GM19455 (cell line): ENCODE measurements at regions not wholly inside any gene's neighbourhood (a gene's known extent, or its start where the extent isn't known, plus 50 kb on each side); places are given as distances from the start of the nearest gene placed in this dataset.
"Not testable (repeated sequence)": the region's sequence is repeated elsewhere in the genome, so short reads cannot be mapped to it uniquely, and the experiment has no call there.

ENCODE experiments used
- ATAC-seq: cut with Tn5 transposase; IDR thresholded peaks from one replicate; pipeline ENCODE4 v1.9.1; 2021; ENCODE audit not compliant: unreplicated experiment

DNA sequence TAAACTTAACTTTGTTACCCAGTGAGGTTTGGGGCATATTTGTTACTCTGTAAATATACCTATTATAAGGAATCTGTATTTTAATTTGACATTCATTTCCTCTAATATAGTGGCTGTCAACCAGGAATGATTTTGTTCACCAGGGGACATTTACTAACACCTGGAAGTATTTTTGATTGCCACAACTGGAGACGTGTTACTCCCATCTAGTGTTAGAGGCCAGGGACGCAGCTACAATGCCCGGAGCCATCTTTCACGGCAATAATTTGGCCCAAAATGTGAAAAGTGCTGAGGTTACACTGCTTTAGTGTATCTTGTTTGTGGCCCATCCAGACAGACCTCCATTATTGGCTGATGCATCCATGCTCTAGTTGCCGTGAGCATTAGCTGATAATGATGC, 881.3 kb upstream of the ATXN7L3B start:
- ATAC-seq, result no peak

DNA sequence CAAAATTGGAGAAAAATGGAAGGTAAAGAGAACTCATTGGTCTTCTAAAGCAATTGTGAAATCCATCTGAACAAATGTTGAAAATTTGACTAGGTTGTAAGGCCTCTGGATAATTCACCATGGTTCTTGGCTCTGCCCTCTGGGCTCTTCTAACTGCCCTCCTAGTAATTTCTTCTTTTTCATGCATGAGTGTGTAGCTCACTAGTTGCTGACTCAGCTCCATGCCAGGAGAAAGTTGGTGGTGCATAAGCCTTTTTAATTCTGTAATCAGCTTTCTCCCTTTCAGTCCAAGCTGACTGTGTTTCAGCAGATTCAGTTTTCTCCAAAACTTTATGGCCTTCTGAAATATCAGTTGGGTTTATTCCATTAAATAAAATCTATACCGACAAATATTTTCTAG, 877.8 kb upstream of the ATXN7L3B start:
- ATAC-seq, result no peak

DNA sequence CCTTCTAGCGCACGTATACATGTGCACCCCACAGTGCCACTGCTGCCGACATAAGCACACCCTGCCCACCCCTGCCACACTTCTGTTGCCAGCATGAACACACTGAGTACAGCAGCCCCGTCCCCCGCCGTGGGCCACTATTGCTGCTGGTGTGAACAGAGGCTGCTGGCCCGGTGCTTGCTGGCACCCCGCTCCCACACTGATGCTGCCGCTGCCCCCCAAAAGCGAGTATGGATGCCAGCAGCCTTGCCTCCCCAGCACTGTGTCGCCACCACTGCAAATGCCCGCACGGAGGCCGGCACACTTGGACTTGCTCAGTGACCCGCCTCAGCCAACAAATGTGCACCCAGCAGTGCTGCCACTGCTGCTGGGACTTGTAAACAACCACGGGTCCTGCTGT, 872.4 kb upstream of the ATXN7L3B start:
- no peak for ATAC-seq

DNA sequence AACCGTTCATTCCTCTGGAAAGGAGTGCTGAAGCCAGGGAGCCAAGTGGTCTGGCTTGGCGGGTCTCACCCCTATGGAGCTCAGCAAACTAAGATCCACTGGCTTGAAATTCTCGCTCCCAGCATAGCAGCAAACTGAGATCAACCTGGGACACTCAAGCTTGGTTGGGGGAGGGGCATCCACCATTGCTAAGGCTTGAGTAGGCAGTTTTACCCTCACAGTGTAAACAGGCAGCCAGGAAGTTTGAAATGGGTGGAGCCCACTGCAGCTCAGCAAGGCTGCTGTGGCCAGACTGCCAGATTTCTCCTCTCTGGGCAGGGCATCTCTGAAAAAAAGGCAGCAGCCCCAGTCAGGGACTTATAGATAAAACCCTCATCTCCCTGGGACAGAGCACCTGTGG, 866.1 kb upstream of the ATXN7L3B start:
- ATAC-seq, result not testable (repeated sequence)

DNA sequence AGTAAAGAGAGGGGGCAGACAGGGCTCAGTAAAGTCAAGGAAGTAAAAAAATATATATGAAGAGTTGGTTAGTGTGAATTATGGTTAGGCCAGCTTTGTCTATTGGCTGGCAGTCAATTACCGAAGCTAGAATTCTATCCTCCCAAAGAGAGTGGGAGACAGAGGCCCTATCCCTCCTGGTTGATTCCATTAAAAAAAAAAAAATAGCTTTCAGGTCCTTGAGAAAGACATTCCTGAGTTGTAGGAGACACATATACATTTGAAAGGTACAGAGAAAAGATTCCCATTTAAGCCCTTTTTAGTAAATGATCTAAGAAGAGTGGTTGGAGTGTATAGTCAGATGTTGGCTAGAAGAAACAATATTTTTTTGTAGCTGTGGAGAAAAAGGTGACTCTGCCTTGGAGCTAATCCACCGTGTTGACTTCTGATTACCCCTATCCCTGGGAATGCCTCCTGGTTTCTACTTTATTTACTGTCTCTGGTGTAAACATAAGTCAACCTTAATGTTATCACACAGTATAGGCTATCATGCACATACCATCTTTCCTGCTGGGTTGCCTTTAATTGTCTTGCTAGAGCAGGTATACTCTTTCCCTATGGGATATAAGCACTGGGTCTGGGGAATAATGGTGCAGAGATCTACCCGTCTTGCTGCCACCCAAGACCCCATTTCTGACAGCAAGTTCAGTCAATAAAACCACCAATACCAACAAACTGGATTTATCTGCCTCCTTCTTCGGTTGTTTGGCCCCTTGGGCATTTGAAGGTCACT, 859.9 kb upstream of the ATXN7L3B start:
- ATAC-seq, result no peak

DNA sequence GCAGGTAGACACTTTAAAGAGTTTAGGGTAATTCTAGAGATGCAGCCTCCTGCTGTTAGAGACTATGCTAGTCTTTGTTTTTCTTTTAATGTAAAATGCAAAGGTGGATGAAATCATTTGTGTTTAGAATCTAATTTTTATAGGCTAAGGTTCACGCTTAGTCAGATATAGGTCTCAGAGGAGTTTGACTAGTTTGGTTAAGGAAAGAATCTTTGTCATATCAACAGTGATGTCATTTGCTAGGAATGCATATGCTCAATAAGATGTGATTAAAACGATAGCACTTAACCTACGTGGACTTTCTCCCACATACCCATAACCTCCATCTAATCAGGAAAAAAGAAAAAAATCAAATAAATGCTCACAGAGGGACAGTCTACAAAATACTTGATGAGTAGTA, 859.3 kb upstream of the ATXN7L3B start:
- no peak for ATAC-seq

DNA sequence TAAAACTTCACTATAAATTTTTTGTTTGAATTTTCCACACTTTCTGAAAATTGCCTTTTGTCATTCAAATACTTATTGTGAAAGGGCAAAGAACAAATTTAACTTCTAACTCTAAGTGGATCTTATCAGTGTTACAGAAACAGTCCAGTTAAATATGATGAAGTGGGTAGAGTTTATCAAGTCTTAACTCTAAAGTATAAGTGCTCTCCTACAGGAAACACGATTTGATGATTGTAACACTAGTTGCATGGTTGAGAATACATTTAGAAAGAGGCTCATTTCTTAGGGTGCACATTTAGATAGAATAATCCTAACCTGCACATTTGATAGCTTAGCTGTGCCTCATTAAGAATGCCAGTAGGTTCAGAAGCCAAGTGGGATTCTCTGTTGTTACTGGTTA, 838.3 kb upstream of the ATXN7L3B start:
- ATAC-seq, result no peak

DNA sequence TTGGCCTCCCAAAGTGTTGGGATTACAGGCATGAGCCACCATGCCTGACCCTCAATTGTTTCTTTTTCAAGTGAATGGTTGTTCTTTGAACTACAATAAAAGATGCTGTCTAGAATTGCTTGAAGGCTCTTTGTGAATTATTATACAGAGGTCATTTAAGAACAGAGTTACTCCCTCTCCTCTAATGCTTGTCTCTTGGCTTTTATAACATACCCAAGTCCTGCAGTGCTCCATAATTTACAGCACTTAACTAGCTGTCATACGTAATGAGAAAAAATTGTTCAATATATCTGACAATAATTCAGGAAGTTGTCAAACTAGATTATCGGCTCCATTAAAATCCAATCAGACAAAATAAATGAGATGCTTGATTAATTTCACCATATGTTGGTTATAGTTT, 823.0 kb upstream of the ATXN7L3B start:
- ATAC-seq, result no peak

DNA sequence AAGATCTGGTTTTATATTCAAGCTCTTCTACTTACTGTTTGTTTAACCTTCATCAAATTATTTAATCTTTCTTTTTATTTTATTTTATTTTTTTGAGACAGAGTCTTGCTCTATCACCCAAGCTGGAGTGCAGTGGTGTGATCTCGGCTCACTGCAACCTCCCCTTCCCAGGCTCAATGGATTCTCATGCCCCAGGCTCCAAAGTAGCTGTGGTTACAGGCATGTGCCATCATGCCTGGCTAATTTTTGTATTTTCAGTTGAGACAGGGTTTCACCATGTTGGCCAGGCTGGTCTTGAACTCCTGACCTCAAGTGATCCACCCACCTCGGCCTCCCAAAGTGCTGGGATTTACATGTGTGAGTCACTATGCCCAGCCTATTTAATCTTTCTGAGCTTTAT, 821.5 kb upstream of the ATXN7L3B start:
- ATAC-seq, result not testable (repeated sequence)

DNA sequence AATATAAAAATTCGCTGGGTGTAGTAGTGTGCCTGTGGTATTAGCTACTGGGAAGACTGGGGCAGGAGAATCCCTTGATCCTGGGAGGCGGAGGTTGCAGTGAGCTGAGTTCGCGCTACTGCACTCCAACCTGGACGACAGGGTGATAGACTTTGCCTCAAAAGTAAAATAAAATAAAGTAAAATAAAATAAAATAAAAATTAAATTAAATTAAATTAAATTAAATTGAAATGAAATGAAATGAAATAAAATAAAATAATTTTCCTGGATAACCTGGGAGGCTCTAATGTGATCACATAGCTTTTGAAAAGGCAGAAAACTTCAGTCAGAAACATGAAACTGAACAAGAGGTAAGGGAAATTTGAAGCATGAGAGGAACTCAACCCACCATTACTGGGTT, 818.4 kb upstream of the ATXN7L3B start:
- no peak for ATAC-seq

DNA sequence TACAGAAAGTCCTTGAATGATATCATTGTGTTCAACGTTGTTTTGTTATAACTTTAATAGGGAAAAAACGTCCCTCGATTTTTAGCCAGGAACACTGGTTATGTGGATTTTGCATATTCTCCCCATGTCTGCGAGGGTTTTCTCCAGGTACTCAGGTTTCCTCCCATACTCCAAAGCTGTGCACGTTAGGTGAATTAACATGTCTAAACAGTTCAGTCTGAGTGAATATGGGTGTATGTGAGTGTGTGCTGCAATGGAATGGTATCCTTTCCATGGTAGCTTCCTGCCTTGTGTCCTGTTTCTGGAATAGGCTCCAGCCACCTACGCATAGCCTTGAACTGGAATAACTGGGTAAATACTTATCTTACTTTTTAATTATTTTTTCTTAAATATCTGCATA, 810.8 kb upstream of the ATXN7L3B start:
- no peak for ATAC-seq

DNA sequence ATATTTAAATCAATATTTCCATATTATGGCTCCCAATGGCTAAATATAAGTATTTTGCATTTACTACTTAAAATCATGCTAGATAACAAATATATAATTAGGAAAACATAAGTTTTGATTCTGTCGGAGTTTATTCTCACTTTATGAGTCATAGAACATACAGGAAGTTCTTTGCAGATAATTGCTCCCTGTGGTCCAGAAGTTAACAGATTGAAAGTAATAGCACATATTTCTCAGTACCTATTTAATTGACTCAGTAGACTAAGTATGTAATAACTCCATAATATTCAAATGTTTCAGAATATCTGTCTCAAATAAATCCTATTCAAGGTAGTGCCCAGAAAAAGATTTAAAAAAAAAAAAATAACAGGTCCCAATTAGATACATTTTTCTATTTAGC, 806.0 kb upstream of the ATXN7L3B start:
- ATAC-seq, result no peak

DNA sequence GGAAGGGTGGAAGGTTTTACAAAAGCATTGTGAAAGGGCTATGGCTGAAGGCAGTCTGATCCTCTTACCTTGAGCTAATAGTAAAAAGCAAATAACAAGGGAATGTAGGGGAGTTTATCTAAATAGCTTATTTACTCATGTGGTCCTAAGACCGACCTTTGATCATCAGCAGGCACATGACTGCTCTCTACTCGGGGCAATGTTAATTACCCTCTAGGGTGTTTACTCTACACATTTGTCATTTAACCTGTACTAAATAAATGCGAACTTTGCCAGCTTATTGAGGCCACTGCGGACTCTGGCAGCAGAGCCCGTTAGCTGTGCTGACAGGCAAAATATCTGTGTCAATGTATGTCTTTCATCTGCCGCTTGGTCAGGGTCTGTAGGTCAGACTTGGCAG, 768.3 kb upstream of the ATXN7L3B start:
- no peak for ATAC-seq

DNA sequence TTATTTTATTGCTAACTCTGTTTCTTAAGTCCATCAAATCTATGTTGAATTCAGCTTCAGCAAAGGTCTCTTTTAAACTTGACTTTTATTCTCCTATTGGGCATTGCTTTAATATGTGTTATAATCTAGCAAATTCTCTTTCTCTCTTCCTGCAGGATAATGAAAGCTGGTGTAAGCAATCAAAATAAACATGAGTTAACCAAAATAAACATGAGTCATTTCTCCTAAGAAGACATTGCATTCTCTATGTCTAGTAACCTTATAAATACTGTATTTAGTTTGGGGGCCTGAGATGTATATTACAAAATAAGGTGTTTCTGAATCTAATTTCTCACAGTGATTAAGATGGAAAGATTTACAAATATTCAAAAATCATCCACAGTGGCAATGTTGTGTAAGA, 739.1 kb upstream of the ATXN7L3B start:
- no peak for ATAC-seq

DNA sequence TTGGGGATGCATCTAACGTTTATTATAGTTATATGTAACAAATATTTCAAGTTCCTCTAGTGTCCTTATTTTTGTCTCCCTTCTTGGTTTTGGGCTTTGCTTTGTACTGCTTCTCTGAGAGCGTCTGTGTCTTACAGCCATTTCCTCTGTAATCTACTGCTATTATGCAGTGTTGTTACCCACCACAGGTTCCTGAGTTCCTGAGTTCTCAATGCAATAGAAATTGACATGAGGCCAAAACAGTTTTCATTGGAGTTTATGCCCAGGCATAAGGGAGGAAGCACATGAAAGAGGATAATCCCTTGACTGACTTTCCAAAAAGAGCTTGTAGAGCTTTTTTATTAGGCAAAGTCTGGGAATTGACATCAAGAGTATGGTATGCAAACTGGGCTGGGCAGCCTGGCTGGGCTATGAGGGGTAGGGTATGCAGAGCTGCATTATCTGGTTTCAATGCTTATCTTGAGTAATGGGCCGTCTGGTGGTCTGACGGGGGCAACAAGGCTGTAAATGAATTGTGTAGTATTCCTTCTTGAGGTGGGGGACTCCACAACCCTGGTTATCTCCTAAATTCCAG, 722.5 kb upstream of the ATXN7L3B start:
- no peak for ATAC-seq

DNA sequence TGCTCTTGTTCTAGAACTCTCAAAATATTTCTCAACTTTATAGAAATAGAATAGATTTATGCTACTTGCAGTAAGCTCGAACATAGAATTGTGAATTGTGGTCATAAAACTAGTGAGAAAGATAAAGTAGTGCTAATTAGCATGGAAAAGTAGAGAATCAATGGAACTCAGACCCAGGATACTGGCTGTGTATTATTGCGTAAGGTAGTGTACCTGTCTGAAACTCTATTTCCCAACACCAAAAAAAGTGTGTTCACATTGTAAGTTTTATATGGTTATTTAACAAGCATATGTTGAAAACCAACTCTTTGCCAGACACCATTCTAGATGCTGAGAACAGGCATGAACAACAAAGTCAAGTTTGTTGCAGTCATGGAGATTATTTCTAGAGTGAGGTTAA, 720.5 kb upstream of the ATXN7L3B start:
- no peak for ATAC-seq

DNA sequence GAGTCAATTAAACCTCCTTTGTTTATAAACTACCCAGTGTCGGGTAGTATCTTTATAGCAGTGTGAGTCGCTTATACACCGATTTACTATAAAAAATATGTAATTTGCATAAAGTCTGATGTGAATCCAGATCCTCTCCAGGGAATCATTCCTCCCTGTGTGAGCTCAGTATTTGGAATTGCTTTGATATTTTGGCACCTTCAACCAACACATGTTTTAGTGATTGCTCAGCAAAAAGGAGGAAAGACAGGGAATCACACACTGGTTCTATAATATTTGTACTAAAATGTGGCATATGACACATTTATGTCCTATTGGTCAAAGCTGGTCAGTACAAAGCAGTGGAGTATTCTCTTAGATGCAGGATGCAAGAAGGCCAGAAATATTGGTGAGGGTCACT, 703.9 kb upstream of the ATXN7L3B start:
- ATAC-seq, result no peak

DNA sequence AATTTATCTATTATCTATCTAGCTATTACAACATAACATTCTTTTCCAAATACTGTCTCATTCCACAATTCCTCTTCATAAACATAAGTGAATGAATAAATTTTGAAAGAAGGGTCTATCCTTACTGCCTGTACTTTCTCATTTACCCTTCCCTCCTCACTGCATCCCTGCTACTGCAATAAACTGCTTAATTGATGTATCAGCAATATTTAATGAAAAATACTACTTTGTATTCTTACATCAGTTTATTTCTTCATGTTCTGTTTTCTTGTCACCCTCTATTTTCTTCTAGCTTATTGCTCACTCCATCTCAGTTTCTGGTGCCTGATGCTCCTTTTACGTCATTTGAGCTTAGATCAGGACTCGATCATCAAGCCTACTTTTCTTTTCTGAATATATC, 695.7 kb upstream of the ATXN7L3B start:
- no peak for ATAC-seq

DNA sequence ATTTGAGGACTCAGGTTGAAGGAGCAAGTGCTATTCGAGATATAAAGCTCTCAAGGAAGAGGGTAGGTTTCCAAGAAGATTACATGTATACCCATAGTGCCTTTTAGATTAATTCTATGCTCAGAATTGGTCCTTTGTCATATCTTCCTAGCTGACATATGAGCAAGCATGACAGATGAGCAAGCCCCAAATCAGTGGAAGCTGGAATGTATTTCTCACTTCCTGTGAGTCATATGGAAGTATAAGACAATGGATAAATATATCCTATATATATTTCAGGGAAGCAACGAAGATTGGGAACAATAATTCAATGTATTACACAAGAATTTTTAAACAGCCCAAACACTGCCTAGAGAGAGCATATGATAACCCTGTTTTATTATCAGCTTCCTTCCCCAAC, 674.1 kb upstream of the ATXN7L3B start:
- ATAC-seq, result no peak

DNA sequence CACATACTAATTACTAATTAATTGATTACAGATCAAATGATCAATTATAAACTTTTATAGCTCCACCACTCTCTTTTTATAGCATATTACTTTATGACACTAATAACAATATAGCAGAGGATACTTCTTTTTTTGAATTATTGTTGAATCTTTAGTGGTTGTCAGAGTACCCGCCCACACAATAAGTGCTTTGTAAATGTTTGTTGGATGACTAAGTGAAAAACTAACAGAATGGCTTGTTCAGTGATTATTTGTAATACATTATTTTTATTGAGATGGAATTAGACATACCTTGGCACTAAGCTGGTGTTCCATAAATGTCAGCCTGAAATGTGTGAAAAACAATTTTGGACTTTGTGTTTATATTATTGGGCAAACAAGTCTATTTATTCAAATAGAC, 670.5 kb upstream of the ATXN7L3B start:
- no peak for ATAC-seq

DNA sequence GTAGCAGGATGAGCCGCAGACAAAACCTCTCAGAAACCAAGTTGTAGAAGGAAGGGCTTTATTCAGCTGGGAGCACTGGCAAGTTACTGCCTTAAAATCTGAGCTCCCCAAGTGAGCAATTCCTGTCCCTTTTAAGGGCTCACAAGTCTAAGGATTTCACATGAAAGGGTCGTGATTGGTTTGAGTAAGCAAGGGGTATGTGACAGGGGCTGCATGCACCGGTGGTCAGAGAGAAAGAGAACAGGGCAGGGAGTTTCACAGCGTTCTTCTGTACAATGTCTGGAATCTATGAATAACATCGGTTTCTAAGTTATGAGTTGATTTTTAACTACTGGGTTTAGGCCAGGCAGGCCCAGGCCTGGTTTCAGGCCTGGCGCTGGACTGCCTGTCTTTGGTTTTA, 660.3 kb upstream of the ATXN7L3B start:
- not testable (repeated sequence) for ATAC-seq

DNA sequence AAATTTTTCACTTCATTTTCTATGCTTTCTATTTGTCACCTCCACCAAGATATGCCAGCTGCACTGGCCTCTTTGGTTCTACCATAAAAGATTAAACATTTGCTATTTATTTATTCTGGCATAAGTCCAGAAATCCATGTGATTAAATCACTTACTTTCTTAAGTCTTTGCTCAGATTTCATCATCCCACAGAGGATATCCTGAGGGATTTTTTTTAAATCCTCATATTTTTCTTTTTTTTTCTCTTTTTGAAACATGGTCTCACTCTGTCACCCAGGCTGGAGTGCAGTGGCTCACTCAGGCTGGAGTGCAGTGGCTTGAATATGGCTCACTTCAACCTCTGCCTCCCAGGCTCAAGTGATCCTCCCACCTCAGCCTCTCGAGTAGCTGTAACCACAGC, 645.4 kb upstream of the ATXN7L3B start:
- ATAC-seq, result no peak

DNA sequence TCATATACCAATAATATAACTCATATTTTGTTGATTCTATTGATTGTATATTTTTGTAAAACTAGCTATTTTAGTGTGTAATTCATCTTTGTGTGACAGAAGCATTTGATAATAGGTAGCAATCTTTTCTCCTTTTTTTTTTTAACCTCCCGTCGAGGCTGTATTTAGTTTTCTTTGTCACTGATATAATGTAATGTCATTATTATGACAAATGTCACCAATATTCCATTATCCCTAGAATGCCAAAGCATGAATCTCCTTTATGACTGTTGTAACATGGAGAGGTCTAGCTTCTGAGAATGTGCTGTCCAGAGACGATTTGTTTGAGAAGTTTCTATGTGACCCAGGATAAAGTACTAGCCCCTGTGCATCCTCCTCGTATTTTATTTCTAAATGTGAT, 639.0 kb upstream of the ATXN7L3B start:
- no peak for ATAC-seq
